ENCODE measurements at regions not wholly inside any gene's neighbourhood (a gene's known extent, or its start where the extent isn't known, plus 50 kb on each side); places are given as distances from the start of the nearest gene placed in this dataset.
"Not testable (repeated sequence)": the region's sequence is repeated elsewhere in the genome, so short reads cannot be mapped to it uniquely, and the experiment has no call there.

- Histone ChIP-seq H3K4me2 (ENCODE audit: low read length) (no peak overlapping the region), H3K4me1 (ENCODE audit: control insufficient read depth, insufficient read depth, low read length) (no peaks in the 10 kb centered on the region), H3K9me3 (replicated peaks; ENCODE audit: low read length) (no peaks in the 10 kb centered on the region), H3K4me3 (ENCODE audit: low read length) (no peak overlapping the region), H3K9ac (ENCODE audit: low read depth, low read length) (no peak overlapping the region), H3K27me3 (ENCODE audit: control insufficient read depth, insufficient read depth, low read length) (no peaks in the 10 kb centered on the region), H3K36me3 (ENCODE audit: insufficient read depth, low read length) (peaks cover 29% of the 10 kb centered on the region)
Observed at GRCh38 chr12:100083308-100083707, 59.4 kb downstream of the BLTP3B start.

DNA sequence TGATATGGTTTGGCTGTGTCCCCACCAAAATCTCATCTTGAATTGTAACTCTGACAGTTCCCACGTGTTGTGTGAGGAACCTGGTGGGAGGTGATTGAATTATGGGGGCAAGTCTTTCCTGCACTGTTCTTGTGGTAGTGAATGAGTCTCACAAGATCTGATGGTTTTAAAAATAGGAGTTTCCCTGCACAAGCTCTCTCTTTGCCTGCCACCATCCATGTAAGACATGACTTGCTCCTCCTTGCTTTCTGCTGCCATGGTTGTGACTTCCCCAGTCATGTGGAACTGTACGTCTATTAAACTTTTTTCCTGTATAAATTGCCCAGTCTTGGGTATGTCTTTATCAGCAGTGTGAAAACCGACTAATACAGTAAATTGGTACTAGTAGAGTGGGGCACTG, 63.9 kb downstream of the BLTP3B start:
- not testable (repeated sequence) for H3K4me2 ChIP-seq (ENCODE audit: low read length); H3K27me3 ChIP-seq (ENCODE audit: control insufficient read depth, insufficient read depth, low read length); H3K9ac ChIP-seq (ENCODE audit: low read depth, low read length); H3K4me3 ChIP-seq (ENCODE audit: low read length); H3K9me3 ChIP-seq (replicated peaks; ENCODE audit: low read length); H3K4me1 ChIP-seq (ENCODE audit: control insufficient read depth, insufficient read depth, low read length)
- peaks cover 30% of the 10 kb centered on the region for H3K36me3 ChIP-seq (ENCODE audit: insufficient read depth, low read length)

GRCh38 chr12:100077367-100077766, 65.3 kb downstream of the BLTP3B start:
- H3K36me3 ChIP-seq (ENCODE audit: insufficient read depth, low read length): peaks cover 24% of the 10 kb centered on the region
- no peak overlapping the region for H3K4me2 ChIP-seq (ENCODE audit: low read length)
- no peak overlapping the region for H3K4me3 ChIP-seq (ENCODE audit: low read length)
- no peaks in the 10 kb centered on the region for H3K27me3 ChIP-seq (ENCODE audit: control insufficient read depth, insufficient read depth, low read length)
- no peaks in the 10 kb centered on the region for H3K9me3 ChIP-seq (replicated peaks; ENCODE audit: low read length)
- no peaks in the 10 kb centered on the region for H3K4me1 ChIP-seq (ENCODE audit: control insufficient read depth, insufficient read depth, low read length)
- H3K9ac ChIP-seq (ENCODE audit: low read depth, low read length): no peak overlapping the region

DNA sequence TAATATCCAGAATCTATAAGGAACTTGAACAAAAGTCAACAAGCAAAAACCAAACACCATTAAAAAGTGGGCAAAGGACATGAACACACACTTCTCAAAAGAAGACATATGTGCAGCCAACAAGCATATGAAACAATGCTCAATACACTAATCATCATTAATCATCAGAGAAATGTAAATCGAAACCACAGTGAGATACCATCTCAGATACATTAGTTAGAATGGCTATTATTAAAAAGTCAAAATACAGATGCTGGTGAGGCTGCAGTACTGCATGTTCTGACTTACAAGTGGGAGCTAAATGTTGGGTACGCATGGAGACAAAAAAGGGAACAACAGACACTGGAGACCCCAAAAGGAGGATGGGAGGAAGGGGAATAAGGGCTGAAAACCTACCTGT, 67.1 kb downstream of the BLTP3B start:
- H3K4me3 ChIP-seq (ENCODE audit: low read length): no peak overlapping the region
- H3K4me2 ChIP-seq (ENCODE audit: low read length): no peak overlapping the region
- H3K9me3 ChIP-seq (replicated peaks; ENCODE audit: low read length): no peaks in the 10 kb centered on the region
- H3K27me3 ChIP-seq (ENCODE audit: control insufficient read depth, insufficient read depth, low read length): no peaks in the 10 kb centered on the region
- no peak overlapping the region for H3K9ac ChIP-seq (ENCODE audit: low read depth, low read length)
- no peaks in the 10 kb centered on the region for H3K4me1 ChIP-seq (ENCODE audit: control insufficient read depth, insufficient read depth, low read length)
- peaks cover 14% of the 10 kb centered on the region for H3K36me3 ChIP-seq (ENCODE audit: insufficient read depth, low read length)

DNA sequence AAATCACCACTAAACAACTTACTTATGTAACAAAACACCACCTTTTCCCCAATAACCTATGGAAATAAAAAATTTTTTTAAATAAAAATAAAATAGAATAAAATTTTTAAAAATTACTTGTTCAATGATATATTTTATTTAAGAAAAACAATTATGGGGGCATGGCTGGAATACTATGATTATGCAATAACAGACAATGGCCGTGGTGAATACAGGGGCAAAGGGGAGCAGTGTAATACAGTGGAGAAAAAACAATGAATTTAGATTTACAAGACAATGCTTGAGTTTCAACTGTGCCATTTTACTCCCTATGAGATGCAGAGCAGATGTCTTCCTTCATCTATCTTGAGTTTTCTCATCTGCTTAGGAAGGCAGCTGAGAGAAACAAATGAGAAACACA, 72.9 kb downstream of the BLTP3B start:
- H3K36me3 ChIP-seq (ENCODE audit: insufficient read depth, low read length): peaks cover 12% of the 10 kb centered on the region
- no peak overlapping the region for H3K4me3 ChIP-seq (ENCODE audit: low read length)
- no peak overlapping the region for H3K9ac ChIP-seq (ENCODE audit: low read depth, low read length)
- H3K9me3 ChIP-seq (replicated peaks; ENCODE audit: low read length): no peaks in the 10 kb centered on the region
- no peak overlapping the region for H3K4me2 ChIP-seq (ENCODE audit: low read length)
- no peaks in the 10 kb centered on the region for H3K4me1 ChIP-seq (ENCODE audit: control insufficient read depth, insufficient read depth, low read length)
- H3K27me3 ChIP-seq (ENCODE audit: control insufficient read depth, insufficient read depth, low read length): no peaks in the 10 kb centered on the region

- Histone ChIP-seq H3K36me3 (ENCODE audit: insufficient read depth, low read length) (peaks cover 12% of the 10 kb centered on the region), H3K4me2 (ENCODE audit: low read length) (no peak overlapping the region), H3K27me3 (ENCODE audit: control insufficient read depth, insufficient read depth, low read length) (no peaks in the 10 kb centered on the region), H3K4me1 (ENCODE audit: control insufficient read depth, insufficient read depth, low read length) (no peaks in the 10 kb centered on the region), H3K4me3 (ENCODE audit: low read length) (no peak overlapping the region), H3K9ac (ENCODE audit: low read depth, low read length) (no peak overlapping the region), H3K9me3 (replicated peaks; ENCODE audit: low read length) (no peaks in the 10 kb centered on the region)
Observed at GRCh38 chr12:100068305-100068704, 74.4 kb downstream of the BLTP3B start.

DNA sequence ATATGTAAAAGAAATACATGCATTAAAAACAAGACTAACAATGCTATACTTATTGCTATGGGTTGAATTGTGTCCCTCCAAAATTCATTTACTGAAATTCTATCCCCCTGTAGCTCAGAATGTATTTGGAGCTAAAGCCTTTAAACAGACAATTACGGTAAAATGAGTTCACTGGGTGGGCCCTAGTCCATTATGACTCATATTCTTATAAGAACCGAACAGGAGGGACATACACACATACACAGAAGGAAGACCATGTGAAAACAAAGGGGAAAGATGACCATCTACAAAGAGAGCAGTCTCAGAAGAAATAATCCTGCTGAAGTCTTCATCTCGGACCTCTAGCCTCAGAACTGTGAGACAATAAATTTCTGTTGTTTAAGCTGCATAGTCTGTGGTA, 77.1 kb upstream of the ANKS1B start:
- Histone ChIP-seq H3K4me3 (ENCODE audit: low read length) (no peak overlapping the region), H3K27me3 (ENCODE audit: control insufficient read depth, insufficient read depth, low read length) (no peaks in the 10 kb centered on the region), H3K9ac (ENCODE audit: low read depth, low read length) (no peak overlapping the region), H3K9me3 (replicated peaks; ENCODE audit: low read length) (no peaks in the 10 kb centered on the region), H3K4me2 (ENCODE audit: low read length) (no peak overlapping the region), H3K36me3 (ENCODE audit: insufficient read depth, low read length) (peaks cover 9% of the 10 kb centered on the region), H3K4me1 (ENCODE audit: control insufficient read depth, insufficient read depth, low read length) (peaks cover 11% of the 10 kb centered on the region)

GRCh38 chr12:100058482-100059029, 73.8 kb upstream of the ANKS1B start:
- Histone ChIP-seq H3K4me1 (ENCODE audit: control insufficient read depth, insufficient read depth, low read length) (peaks cover 11% of the 10 kb centered on the region), H3K27me3 (ENCODE audit: control insufficient read depth, insufficient read depth, low read length) (no peaks in the 10 kb centered on the region), H3K9me3 (replicated peaks; ENCODE audit: low read length) (no peaks in the 10 kb centered on the region), H3K36me3 (ENCODE audit: insufficient read depth, low read length) (peaks cover 20% of the 10 kb centered on the region), H3K4me2 (ENCODE audit: low read length) (peak overlapping the region; percentile 23), H3K4me3 (ENCODE audit: low read length) (no peak overlapping the region), H3K9ac (ENCODE audit: low read depth, low read length) (no peak overlapping the region)

- H3K36me3 ChIP-seq (ENCODE audit: insufficient read depth, low read length): peaks cover 12% of the 10 kb centered on the region
- H3K4me2 ChIP-seq (ENCODE audit: low read length); H3K4me1 ChIP-seq (ENCODE audit: control insufficient read depth, insufficient read depth, low read length); H3K27me3 ChIP-seq (ENCODE audit: control insufficient read depth, insufficient read depth, low read length); H3K9ac ChIP-seq (ENCODE audit: low read depth, low read length); H3K4me3 ChIP-seq (ENCODE audit: low read length); H3K9me3 ChIP-seq (replicated peaks; ENCODE audit: low read length): not testable (repeated sequence)
Observed at GRCh38 chr12:100046202-100046601, 61.5 kb upstream of the ANKS1B start.

DNA sequence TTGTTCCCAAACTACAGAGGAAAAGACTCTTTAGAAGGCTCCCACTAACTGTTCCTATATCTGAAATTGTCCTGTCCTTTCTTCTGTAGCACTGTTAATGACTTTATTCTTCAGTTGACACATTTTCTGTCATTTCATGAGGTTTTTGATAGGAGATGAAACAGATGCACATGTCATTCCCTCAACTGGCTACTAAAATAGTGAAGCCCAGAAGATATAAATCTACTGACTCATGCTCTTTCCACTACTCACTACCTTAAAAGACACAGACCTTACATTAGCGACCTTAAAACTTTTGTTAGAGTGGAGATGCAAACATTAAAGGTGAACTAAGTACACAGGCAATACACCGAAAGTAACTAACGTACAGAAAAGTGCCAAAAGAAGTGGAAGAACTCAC, 59.5 kb upstream of the ANKS1B start:
- H3K4me2 ChIP-seq (ENCODE audit: low read length): no peak overlapping the region
- no peak overlapping the region for H3K9ac ChIP-seq (ENCODE audit: low read depth, low read length)
- peaks cover 8% of the 10 kb centered on the region for H3K36me3 ChIP-seq (ENCODE audit: insufficient read depth, low read length)
- no peaks in the 10 kb centered on the region for H3K9me3 ChIP-seq (replicated peaks; ENCODE audit: low read length)
- H3K4me1 ChIP-seq (ENCODE audit: control insufficient read depth, insufficient read depth, low read length): no peaks in the 10 kb centered on the region
- no peak overlapping the region for H3K4me3 ChIP-seq (ENCODE audit: low read length)
- no peaks in the 10 kb centered on the region for H3K27me3 ChIP-seq (ENCODE audit: control insufficient read depth, insufficient read depth, low read length)

GRCh38 chr12:100043631-100044030, 58.9 kb upstream of the ANKS1B start:
- Histone ChIP-seq H3K9me3 (replicated peaks; ENCODE audit: low read length) (no peaks in the 10 kb centered on the region), H3K4me3 (ENCODE audit: low read length) (no peak overlapping the region), H3K36me3 (ENCODE audit: insufficient read depth, low read length) (peaks cover 10% of the 10 kb centered on the region)

More at GRCh38 chr12:100043631-100044030, 58.9 kb upstream of the ANKS1B start:
- no peaks in the 10 kb centered on the region for H3K27me3 ChIP-seq (ENCODE audit: control insufficient read depth, insufficient read depth, low read length)
- no peak overlapping the region for H3K4me2 ChIP-seq (ENCODE audit: low read length)
- no peak overlapping the region for H3K9ac ChIP-seq (ENCODE audit: low read depth, low read length)
- no peaks in the 10 kb centered on the region for H3K4me1 ChIP-seq (ENCODE audit: control insufficient read depth, insufficient read depth, low read length)
